Loucy (cell line): ENCODE measurements at regions not wholly inside any gene's neighbourhood (a gene's known extent, or its start where the extent isn't known, plus 50 kb on each side); places are given as distances from the start of the nearest gene placed in this dataset.

Source experiments
- H2AFZ ChIP-seq: fragments of 200-600 bp; sonication (generic); 2 replicates; pipeline ENCODE4 v1.6.0; 2016; ENCODE audit warnings: antibody characterized with exemption, mild to moderate bottlenecking, low read length, moderate library complexity
- H3F3A ChIP-seq: fragments of 200-600 bp; 2 replicates; pipeline ENCODE4 v1.6.0; 2016; ENCODE audit warnings: antibody characterized with exemption, low read depth, mild to moderate bottlenecking
- H3K27me3 ChIP-seq: fragments of 200-600 bp; sonication (generic); 2 replicates; pipeline ENCODE4 v1.6.1; 2014; ENCODE audit warnings: low read length, mild to moderate bottlenecking; ENCODE audit not compliant: insufficient read depth, poor library complexity, severe bottlenecking
- H3K36me3 ChIP-seq: fragments of 200-600 bp; sonication (generic); 2 replicates; pipeline ENCODE4 v1.6.1; 2016; ENCODE audit warnings: low read length; ENCODE audit not compliant: insufficient read depth
- H3K4me1 ChIP-seq: fragments of 200-600 bp; sonication (generic); 2 replicates; pipeline ENCODE4 v1.5.1; 2014; ENCODE audit warnings: low read length, mild to moderate bottlenecking; ENCODE audit not compliant: insufficient read depth, poor library complexity, severe bottlenecking
- H3K4me2 ChIP-seq: fragments of 200-600 bp; sonication (generic); 2 replicates; pipeline ENCODE4 v1.6.0; 2014; ENCODE audit warnings: antibody characterized with exemption, low read length, low read depth, mild to moderate bottlenecking; ENCODE audit not compliant: poor library complexity, severe bottlenecking
- H3K4me3 ChIP-seq: fragments of 200-600 bp; sonication (generic); 2 replicates; pipeline ENCODE4 v1.5.1; 2014; ENCODE audit warnings: low read length, mild to moderate bottlenecking, mixed read lengths; ENCODE audit not compliant: poor library complexity, severe bottlenecking
- H3K79me2 ChIP-seq: fragments of 200-600 bp; sonication (generic); 2 replicates; pipeline ENCODE4 v1.6.1; 2014; ENCODE audit warnings: low read length; ENCODE audit not compliant: insufficient read depth
- H3K9ac ChIP-seq: fragments of 200-600 bp; sonication (generic); 2 replicates; pipeline ENCODE4 v1.6.0; 2014; ENCODE audit warnings: mild to moderate bottlenecking, low read depth, low read length, moderate library complexity; ENCODE audit not compliant: poor library complexity, severe bottlenecking
- H3K9me2 ChIP-seq: fragments of 200-600 bp; sonication (generic); replicated peaks from 2 replicates; pipeline ENCODE4 v1.6.1; 2016; ENCODE audit warnings: low read depth, low read length, mixed read lengths
- H3K9me3 ChIP-seq: fragments of 200-600 bp; sonication (generic); 2 replicates; pipeline ENCODE4 v1.6.1; 2014; ENCODE audit warnings: mild to moderate bottlenecking, antibody characterized with exemption, low read length, low read depth; ENCODE audit not compliant: insufficient read depth
- H4K20me1 ChIP-seq: fragments of 200-600 bp; sonication (generic); 2 replicates; pipeline ENCODE4 v1.6.0; 2014; ENCODE audit warnings: antibody characterized with exemption, low read length, mild to moderate bottlenecking; ENCODE audit not compliant: insufficient read depth, poor library complexity, severe bottlenecking
- EZH2phosphoT487 ChIP-seq: fragments of 200-600 bp; IDR thresholded peaks from 2 replicates; pipeline ENCODE4 v1.6.1; 2018; ENCODE audit warnings: antibody characterized with exemption, mild to moderate bottlenecking, moderate library complexity, borderline replicate concordance
- TF ChIP-seq, protein P1 (sequence below): fragments of 200-600 bp; sonication (generic); conservative IDR thresholded peaks from 2 replicates; pipeline ENCODE4 v1.5.1; 2014; ENCODE audit warnings: mild to moderate bottlenecking, antibody characterized with exemption, low read length

DNA sequence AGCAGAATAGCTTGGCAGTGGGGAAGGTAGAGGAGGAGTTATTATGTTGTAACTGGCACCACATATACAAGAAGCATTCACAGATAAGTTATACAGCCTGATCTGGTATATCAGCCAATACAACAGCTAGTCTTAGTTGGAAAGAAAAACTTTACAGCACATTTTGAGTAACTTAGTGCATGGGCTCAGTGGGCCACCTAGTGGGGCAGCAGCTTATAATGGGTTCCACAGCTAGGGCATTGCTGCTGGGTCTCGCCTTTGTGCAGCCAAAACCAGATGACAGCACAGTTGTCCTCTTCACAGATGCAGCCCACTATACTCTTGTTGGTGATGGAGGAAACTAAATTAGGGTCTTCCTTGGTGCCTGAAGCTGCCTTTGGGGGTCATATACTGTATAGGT is 448.1 kb upstream of the RASGEF1B start:
- Histone ChIP-seq H3K9ac (no peak overlapping the region), H3K27me3 (no peaks in the 10 kb centered on the region), H3K4me3 (no peak overlapping the region), H4K20me1 (no peaks in the 10 kb centered on the region), H3K4me2 (no peak overlapping the region), H3K9me3 (no peaks in the 10 kb centered on the region), H3K4me1 (peaks cover 24% of the 10 kb centered on the region), H3K79me2 (no peaks in the 10 kb centered on the region), H3F3A (no peaks in the 10 kb centered on the region), H3K9me2 (no peaks in the 10 kb centered on the region), H3K36me3 (no peaks in the 10 kb centered on the region), H2AFZ (no peak overlapping the region)
- TF ChIP-seq, protein P1, sequence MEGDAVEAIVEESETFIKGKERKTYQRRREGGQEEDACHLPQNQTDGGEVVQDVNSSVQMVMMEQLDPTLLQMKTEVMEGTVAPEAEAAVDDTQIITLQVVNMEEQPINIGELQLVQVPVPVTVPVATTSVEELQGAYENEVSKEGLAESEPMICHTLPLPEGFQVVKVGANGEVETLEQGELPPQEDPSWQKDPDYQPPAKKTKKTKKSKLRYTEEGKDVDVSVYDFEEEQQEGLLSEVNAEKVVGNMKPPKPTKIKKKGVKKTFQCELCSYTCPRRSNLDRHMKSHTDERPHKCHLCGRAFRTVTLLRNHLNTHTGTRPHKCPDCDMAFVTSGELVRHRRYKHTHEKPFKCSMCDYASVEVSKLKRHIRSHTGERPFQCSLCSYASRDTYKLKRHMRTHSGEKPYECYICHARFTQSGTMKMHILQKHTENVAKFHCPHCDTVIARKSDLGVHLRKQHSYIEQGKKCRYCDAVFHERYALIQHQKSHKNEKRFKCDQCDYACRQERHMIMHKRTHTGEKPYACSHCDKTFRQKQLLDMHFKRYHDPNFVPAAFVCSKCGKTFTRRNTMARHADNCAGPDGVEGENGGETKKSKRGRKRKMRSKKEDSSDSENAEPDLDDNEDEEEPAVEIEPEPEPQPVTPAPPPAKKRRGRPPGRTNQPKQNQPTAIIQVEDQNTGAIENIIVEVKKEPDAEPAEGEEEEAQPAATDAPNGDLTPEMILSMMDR, result no peak
- no peak for TF ChIP-seq EZH2phosphoT487

DNA sequence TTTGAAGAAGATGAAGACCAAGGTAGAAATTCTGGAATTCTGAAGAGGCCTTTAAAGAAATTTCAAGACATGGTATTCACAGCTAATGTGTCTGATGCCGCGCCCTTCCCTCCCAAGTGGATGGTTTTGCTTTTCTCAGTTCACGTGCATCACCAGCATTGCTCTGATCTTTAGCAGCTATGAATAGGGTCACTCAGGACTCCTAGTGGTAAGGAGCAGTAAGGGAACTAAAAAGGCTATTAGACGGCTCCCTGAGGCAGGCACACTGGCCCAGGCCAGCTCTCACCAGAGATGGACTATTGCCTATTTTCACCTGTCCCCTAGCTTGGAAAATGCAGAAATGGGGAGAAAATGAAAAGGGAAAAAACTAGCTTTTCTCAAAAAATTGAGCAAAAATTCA is 447.5 kb upstream of the RASGEF1B start:
- H3K9me3 ChIP-seq, result no peaks in the 10 kb centered on the region
- TF ChIP-seq, protein P1, result peak; percentile 64
- no peak for TF ChIP-seq EZH2phosphoT487
- no peak overlapping the region for H2AFZ ChIP-seq
- H3K27me3 ChIP-seq, result no peaks in the 10 kb centered on the region
- H3K4me2 ChIP-seq, result no peak overlapping the region
- no peak overlapping the region for H3K4me3 ChIP-seq
- no peak overlapping the region for H3K9ac ChIP-seq
- H3K9me2 ChIP-seq, result no peaks in the 10 kb centered on the region
- H3K79me2 ChIP-seq, result no peaks in the 10 kb centered on the region
- H3K36me3 ChIP-seq, result no peaks in the 10 kb centered on the region
- H3F3A ChIP-seq, result no peaks in the 10 kb centered on the region
- H3K4me1 ChIP-seq, result peaks cover 24% of the 10 kb centered on the region
- H4K20me1 ChIP-seq, result no peaks in the 10 kb centered on the region

DNA sequence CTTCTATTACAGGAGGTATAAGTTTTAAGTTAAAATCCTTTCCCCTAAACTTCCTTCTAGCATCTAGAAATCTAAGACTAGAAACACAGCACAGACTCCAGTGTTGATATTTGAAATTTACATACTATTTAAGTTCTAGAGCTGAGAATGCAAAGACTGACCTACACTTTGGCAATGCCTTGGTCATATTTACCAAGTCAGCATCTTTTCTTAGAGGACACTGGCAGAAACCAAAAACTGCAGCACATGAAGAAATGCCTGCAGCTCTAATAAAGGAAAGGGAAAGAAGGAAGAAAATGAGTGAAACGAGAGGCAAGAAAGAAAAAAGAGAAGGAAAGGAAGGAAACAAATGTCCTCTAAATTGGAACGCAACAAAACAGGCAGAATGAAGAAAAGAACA is 443.7 kb upstream of the RASGEF1B start:
- Histone ChIP-seq H3K9me2 (no peaks in the 10 kb centered on the region), H3K27me3 (no peaks in the 10 kb centered on the region), H3K36me3 (no peaks in the 10 kb centered on the region), H3K4me1 (peaks cover 5% of the 10 kb centered on the region), H3K9ac (no peak overlapping the region), H3K4me2 (no peak overlapping the region), H3K9me3 (no peaks in the 10 kb centered on the region), H3F3A (no peaks in the 10 kb centered on the region), H4K20me1 (no peaks in the 10 kb centered on the region), H3K4me3 (no peak overlapping the region), H2AFZ (no peak overlapping the region), H3K79me2 (no peaks in the 10 kb centered on the region)
- TF ChIP-seq EZH2phosphoT487, result no peak
- TF ChIP-seq, protein P1, result no peak
